GM19463 (cell line): ENCODE measurements at regions not wholly inside any gene's neighbourhood (a gene's known extent, or its start where the extent isn't known, plus 50 kb on each side); places are given as distances from the start of the nearest gene placed in this dataset.
A peak's percentile ranks its signal among the peaks of the same experiment; 100 is the strongest.
"Not testable (repeated sequence)": the region's sequence is repeated elsewhere in the genome, so short reads cannot be mapped to it uniquely, and the experiment has no call there.

Source experiments
- ATAC-seq: cut with Tn5 transposase; IDR thresholded peaks from one replicate; pipeline ENCODE4 v1.9.1; 2021; ENCODE audit warnings: mild to moderate bottlenecking, moderate library complexity; ENCODE audit not compliant: unreplicated experiment

DNA sequence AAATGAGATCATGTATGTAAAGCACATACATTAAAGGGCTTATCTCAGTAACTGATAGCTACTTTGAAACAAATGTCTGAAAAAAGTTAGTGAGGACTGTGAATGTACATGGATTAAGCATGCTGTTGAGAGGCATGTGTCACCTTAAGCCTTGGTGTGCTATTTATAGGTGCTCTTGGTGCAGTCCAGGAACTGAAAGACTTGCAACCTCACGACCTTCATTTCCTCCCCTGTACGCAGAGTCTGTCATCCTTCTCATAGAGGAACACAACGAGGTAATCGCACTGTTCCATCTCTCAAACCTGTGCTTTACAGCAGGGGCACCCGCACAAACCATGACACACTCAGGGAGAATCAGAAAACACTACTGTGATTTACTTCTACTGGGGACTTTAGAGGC, 65.6 kb downstream of the UFM1 start:
- peak; percentile 97 for ATAC-seq

GRCh38 chr13:38417241-38417640, 67.6 kb downstream of the UFM1 start:
- ATAC-seq: no peak

GRCh38 chr13:38417727-38418126, 68.1 kb downstream of the UFM1 start:
- ATAC-seq: no peak

DNA sequence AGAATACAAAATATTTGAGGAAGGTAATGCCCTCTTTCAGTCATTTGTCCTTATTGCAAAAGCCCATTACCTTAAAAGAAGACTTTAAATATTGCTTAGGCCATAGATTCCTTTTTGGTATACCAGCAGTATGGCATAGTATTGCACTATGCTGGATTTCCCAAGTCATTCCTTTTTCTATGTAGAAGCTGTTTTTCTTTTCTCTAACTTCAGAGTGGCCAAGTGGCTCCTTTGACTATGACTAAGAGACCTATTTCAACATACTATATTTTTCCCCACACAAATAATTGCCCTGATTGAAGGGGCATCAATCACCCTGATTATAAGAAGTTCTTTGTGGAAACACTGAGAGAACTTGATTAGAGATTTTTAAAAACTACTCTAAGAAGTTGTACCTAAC, 68.6 kb downstream of the UFM1 start:
- no peak for ATAC-seq

DNA sequence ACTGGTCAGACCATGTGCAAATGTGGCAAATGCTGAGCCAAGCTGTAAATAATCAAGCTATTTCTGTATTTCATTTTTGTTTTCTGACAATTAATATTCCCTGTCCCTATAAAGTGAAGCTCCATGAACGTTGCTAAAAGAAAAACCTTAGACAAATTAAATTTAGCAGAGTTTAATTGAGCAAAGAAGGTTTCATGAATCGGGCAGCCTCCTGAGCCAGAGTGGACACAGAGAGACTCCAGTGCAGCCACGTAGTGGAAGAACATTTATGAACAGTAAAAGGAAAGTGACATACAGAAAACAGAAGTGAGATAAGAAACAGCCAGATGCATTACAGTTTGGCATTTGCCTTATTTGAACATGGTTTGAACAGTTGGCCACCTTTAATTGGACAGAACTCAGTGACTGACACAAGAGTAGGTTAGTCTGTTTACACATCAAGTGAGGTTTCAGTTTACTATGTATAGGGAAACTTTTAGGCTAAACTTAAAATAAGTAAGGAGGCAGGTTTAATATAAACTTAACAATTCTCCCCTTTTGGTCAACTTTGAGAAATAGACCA, 69.7 kb downstream of the UFM1 start:
- peak; percentile 23 for ATAC-seq

DNA sequence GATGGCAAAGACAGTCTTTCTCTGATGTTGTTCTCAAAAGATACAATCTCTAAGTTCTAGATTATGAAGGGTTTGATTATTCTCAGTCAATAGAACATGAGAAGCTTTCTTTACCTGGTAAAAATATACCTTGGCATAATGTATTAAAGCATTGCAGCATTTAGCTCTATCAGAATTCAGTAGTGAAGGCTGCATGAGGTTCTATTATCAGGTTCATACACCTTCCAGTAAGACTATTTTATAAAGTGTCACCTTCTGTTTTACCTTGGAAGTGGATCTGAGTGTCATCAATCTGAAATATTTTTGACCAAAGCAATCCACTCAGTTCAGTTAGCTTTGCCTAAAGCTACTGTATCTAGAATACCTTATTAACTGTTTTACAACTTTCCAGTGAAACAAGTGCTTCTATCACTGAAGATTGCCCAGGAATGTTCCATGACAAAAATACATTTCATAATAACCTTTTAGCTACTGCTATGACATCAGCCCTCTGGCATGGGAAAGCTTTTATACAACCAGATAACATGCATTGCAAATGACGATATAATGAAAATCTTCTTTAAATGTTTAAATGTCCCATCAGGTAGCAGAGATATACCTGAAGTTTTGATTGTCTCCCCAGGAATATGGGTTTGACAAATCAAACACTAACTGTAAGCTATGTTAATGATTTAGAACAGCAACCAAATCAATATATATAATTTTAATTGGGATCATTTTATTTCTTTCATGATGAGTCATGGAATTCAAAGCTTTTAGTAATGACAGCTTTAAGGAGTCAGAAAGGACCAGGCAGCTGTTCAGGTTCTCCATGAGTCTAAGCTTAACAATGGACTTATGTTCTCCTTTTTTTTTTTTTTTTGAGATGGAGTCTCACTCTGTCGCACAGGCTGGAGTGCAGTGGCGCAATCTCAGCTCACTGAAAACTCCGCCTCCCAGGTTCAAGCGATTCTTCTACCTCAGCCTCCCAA, 72.2 kb downstream of the UFM1 start:
- no peak for ATAC-seq

- ATAC-seq: no peak
These were observed 80.3 kb downstream of the UFM1 start for GRCh38 chr13:38429916-38430315.

DNA sequence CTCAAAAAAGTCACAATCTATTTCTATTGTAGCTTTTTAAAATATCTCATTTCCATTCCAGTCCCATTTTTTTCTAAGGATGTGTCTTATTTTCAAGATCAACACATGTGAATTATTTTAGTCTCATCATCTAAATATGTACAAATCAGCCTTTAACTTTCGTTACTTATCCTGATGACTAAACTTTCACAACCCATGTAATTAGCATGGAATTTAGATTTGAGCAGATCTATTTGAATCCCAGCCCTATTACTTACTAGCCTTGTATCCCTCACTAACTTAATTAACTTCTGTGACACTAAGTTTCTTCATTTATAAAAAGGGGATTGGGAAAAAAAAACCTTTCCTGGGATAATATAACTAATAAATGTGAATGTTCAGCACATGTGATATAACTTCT, 81.1 kb downstream of the UFM1 start:
- no peak for ATAC-seq

- no peak for ATAC-seq
These were observed 91.0 kb downstream of the UFM1 start for GRCh38 chr13:38440666-38441065.

GRCh38 chr13:38444904-38445303, 95.3 kb downstream of the UFM1 start:
- ATAC-seq: no peak

- ATAC-seq: no peak
These were observed 103.0 kb downstream of the UFM1 start for GRCh38 chr13:38452656-38453055.

DNA sequence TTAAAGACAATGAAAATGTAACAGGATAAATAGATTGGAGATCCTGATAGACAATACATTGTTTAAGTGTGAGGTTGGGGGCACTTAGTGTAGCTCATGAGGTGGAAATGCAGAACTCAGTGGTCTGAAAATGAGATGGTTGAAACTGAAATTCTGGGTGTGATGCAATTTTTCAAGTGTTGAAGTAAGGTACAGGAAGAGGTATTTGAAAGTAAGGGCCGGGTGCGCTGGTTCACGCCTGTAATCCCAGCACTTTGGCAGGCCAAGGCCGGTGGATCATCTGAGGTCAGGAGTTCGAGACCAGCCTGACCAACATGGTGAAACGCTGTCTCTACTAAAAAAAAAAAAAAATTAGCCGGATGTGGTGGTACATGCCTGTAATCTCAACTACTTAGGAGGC, 113.0 kb downstream of the UFM1 start:
- ATAC-seq: no peak

DNA sequence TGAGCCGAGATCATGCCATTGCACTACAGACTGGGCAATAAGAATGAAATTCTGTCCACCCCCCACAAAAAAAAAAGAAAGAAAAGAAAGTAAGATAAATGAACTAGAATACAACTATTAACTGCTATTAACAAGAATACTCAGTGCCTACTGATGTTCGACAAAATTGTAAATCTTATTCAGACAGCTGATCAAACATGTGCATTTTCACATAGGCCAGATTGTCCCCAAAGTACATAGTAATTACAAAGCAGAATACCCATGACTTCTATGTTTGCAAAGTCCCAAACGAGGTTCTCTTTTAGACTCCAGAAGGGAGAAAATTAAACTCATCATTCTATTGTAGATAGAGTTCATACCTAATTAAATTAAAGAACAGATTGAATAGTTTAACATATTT, 113.4 kb downstream of the UFM1 start:
- no peak for ATAC-seq

- not testable (repeated sequence) for ATAC-seq
These were observed 122.8 kb downstream of the UFM1 start for GRCh38 chr13:38472411-38472810.

- no peak for ATAC-seq
These were observed 123.7 kb downstream of the UFM1 start for GRCh38 chr13:38473305-38473704.

GRCh38 chr13:38477676-38478075, 128.0 kb downstream of the UFM1 start:
- ATAC-seq: no peak

- no peak for ATAC-seq
These were observed 134.0 kb downstream of the UFM1 start for GRCh38 chr13:38483623-38484022.

- no peak for ATAC-seq
These were observed 141.0 kb downstream of the UFM1 start for GRCh38 chr13:38490657-38491056.

DNA sequence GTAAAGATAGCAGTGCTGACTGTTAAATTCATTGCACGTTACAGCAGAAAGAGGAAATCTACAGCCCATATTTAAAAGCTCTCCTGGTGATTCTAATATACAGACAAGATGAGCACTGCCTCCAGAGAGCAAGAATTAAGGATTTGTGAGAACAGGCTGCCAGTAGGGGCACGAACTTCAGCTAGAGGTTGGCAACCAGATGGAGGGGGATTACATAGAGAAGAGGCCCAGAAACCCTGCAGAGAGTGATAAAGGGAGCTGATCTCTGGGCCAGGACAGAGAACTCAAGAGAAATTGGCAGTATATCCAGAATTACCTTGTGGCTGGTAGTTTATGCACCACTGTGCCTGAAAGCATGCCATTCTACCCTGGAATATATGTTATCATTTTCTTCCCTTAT, 144.8 kb downstream of the UFM1 start:
- ATAC-seq: no peak

- no peak for ATAC-seq
These were observed 147.3 kb downstream of the UFM1 start for GRCh38 chr13:38496917-38497316.

GRCh38 chr13:38498271-38498670, 148.6 kb downstream of the UFM1 start:
- ATAC-seq: no peak

DNA sequence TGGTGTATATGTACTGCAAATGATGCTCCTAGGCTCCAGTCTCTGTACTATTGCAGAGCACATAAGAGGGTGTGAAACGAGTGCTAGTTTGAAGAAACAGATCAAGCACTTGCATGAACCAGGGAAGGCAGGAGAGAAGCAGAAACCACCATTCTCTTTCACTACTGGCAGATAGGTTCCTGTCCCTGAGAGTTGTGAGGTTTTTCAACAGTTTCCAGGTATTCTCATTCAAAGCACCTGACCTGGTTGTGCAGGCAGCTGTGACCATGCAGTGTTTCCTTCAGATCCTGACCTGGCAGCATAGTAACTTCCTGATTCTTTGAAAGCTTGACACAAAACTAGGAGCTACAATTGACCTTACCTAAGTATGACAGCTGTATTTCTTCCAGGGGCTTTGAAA, 164.9 kb downstream of the UFM1 start:
- ATAC-seq: no peak
